GM06990 (cell line): ENCODE measurements at regions not wholly inside any gene's neighbourhood (a gene's known extent, or its start where the extent isn't known, plus 50 kb on each side); places are given as distances from the start of the nearest gene placed in this dataset.

ENCODE experiments used
- DNase-seq: peaks from one replicate; pipeline ENCODE4 v3.0.0-alpha.2; 2011; ENCODE audit not compliant: insufficient read length; ENCODE audit errors: extremely low read depth
- H3K27me3 ChIP-seq: replicated peaks from 2 replicates; pipeline ENCODE4 v1.6.0; 2011; ENCODE audit warnings: low read length; ENCODE audit not compliant: control insufficient read depth, insufficient read depth
- H3K36me3 ChIP-seq: 2 replicates; pipeline ENCODE4 v1.5.1; 2011; ENCODE audit warnings: low read length; ENCODE audit not compliant: control insufficient read depth, insufficient read depth
- H3K4me3 ChIP-seq: replicated peaks from 2 replicates; pipeline ENCODE4 v1.5.1; 2011; ENCODE audit warnings: low read depth, mild to moderate bottlenecking, control low read depth, low read length
- TF ChIP-seq, protein P1 (sequence below): IDR thresholded peaks from 2 replicates; pipeline ENCODE4 v1.5.1; 2011; ENCODE audit warnings: low read length, control low read depth, mild to moderate bottlenecking, inconsistent platforms; ENCODE audit not compliant: insufficient read depth, poor library complexity, severe bottlenecking

DNA sequence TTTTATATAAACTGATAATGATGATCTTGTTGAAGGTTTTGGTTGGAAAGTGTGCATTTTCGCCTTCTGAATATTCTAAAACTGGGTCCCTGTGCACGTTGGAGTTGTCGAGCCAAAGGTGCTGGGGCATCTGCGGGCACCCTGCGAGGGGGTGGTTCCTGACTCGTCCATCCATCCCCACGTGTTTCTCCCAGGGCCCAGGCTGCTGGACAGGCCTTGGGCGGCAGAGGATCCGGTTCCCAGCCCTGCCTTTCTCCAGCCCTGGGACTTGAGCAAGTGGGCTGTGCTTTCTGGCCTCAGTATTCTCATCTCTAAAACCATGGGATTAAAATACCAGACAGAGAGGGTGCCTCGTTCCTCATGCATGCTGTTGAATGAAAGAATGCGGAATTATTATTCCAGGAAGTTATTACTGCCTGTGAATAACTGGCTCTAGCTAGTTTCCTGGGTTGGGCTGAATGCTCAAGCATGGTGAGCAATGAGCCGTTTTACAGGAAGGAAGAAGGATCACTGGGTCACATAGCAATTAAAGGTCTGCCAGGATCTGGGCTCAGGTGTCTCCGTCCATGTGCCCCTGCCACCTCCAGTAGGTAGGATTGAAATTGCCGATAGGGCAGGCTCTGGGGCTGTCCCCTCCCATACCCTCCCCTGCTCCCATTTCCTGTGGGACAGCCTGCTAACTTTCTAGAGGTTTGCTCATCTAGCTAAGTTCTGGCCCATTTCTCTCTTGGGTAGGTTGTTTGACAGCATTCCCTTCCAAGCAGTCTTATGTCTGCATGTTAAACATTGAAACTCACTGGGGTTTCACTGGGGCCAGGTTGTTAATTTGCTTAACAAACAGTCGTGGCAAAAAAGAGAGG is 77.2 kb upstream of the HS6ST1 start:
- no peak overlapping the region for H3K4me3 ChIP-seq
- H3K27me3 ChIP-seq = no peaks in the 10 kb centered on the region
- no peak for DNase-seq
- TF ChIP-seq, protein P1, sequence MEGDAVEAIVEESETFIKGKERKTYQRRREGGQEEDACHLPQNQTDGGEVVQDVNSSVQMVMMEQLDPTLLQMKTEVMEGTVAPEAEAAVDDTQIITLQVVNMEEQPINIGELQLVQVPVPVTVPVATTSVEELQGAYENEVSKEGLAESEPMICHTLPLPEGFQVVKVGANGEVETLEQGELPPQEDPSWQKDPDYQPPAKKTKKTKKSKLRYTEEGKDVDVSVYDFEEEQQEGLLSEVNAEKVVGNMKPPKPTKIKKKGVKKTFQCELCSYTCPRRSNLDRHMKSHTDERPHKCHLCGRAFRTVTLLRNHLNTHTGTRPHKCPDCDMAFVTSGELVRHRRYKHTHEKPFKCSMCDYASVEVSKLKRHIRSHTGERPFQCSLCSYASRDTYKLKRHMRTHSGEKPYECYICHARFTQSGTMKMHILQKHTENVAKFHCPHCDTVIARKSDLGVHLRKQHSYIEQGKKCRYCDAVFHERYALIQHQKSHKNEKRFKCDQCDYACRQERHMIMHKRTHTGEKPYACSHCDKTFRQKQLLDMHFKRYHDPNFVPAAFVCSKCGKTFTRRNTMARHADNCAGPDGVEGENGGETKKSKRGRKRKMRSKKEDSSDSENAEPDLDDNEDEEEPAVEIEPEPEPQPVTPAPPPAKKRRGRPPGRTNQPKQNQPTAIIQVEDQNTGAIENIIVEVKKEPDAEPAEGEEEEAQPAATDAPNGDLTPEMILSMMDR = no peak
- H3K36me3 ChIP-seq = no peaks in the 10 kb centered on the region

DNA sequence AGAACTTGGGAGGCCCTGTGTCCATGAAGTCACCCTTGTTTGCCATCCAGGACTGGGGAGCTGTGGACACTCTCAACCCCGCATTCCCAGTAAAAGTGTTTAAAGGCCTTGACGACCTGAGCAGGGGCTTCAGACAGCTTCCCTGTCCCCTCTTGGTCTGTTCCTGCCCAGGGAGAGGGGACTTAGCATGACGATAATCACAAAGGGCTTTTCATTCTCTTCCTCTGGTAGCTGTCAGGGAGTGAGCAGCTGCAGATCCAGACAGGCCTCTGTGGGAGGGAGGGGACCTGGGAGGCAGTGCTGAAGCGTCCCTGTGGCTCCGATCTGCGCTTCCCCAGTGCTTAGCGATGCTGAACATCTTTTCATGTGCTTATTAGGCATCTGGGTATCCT is 77.8 kb upstream of the HS6ST1 start:
- TF ChIP-seq, protein P1 = no peak
- Histone ChIP-seq H3K27me3 (no peaks in the 10 kb centered on the region), H3K36me3 (no peaks in the 10 kb centered on the region), H3K4me3 (no peak overlapping the region)
- no peak for DNase-seq

DNA sequence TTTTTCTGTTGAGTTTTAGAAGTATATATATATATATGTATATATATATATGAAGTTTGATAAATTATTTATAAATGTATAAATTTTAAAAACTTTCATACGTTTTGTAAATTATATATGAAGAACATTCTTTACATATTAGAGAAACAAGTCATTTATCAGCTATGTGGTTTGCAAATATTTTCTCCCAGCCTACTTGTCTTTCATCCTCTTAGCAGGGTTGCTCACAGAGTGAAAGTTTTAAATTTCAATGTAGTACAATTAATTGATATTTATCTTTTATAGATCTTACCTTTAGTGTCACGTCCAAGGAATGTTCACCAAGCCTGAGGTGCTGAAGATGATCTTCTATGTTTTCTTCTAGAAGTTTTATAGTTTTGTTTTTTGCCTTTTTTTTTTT is 78.3 kb upstream of the HS6ST1 start:
- H3K36me3 ChIP-seq = no peaks in the 10 kb centered on the region
- no peaks in the 10 kb centered on the region for H3K27me3 ChIP-seq
- no peak for DNase-seq
- TF ChIP-seq, protein P1 = no peak
- no peak overlapping the region for H3K4me3 ChIP-seq

DNA sequence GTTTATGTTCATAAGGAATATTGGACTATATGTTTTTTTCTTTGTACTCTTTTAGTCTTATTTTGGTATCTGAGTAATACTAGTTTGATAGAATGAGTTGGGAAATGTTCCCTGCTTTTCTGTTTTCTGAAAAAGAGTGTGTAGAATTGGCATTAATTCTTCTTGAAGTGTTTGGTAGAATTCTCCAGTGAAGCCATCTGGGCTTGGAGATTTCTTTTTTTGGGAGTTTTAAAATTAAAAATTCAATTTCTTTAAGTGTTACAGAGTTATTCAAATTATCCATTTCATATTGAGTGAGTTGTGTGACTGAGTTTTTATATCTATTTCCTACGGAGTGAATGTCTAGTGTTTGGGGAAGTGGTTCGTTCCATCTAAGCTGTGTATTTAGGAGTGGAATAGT is 80.6 kb upstream of the HS6ST1 start:
- TF ChIP-seq, protein P1 = no peak
- no peak for DNase-seq
- no peaks in the 10 kb centered on the region for H3K36me3 ChIP-seq
- H3K27me3 ChIP-seq = no peaks in the 10 kb centered on the region
- no peak overlapping the region for H3K4me3 ChIP-seq

DNA sequence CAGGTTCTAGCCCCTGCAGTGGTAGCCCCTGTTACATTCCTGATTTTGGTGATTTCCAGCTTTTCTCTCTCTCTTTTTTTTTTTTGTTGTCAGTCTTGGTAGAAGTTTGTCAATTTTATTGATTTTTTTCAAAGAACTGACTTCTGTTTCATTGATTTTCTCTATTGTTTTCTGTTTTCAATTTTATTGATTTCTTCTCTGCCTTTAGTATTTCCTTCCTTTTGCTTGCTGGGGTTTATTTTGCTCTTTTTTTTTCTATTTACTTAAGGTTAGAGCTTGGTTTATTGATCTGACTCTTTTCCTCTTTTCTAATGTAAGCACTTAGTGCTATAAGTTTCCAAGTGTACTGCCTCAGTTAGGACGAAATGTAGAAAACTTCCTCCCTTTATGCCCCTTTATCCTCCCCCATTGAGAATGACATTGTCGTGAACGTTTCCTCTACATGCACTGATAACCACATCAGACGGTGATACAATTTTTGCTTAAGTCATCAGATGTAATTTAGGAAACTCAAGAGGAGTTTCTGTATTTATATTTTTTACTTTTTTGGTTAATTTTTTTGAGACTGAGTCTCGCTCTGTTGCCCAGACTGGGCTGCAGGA is 81.1 kb upstream of the HS6ST1 start:
- Histone ChIP-seq H3K36me3 (no peaks in the 10 kb centered on the region), H3K4me3 (no peak overlapping the region), H3K27me3 (no peaks in the 10 kb centered on the region)
- TF ChIP-seq, protein P1 = no peak
- no peak for DNase-seq
